Natural killer cell (primary cell): ENCODE measurements at regions not wholly inside any gene's neighbourhood (a gene's known extent, or its start where the extent isn't known, plus 50 kb on each side); places are given as distances from the start of the nearest gene placed in this dataset.

Source experiments
- ATAC-seq, 3 donors: fragments of 150-1000 bp in 2 of 3; fragments of 200-7000 bp in 1 of 3; cut with Tn5 transposase; 1 replicate in 1 of 3; 2 replicates in 2 of 3; pipeline ENCODE4 v1.10.0; 2021; ENCODE audit warnings: mild to moderate bottlenecking in 2 of 3, moderate library complexity in 2 of 3
- DNase-seq, 2 donors: peaks; one replicate each; pipeline versions ENCODE4 v3.0.0 to v3.0.0-alpha.2; 2013 to 2021; ENCODE audit warnings: mixed read lengths in 1 of 2
- H3K27ac ChIP-seq: one replicate; pipeline ENCODE4 v1.5.1; 2013; ENCODE audit warnings: mild to moderate bottlenecking, low read length
- H3K27me3 ChIP-seq: one replicate; pipeline ENCODE4 v1.6.1; 2013; ENCODE audit warnings: low read length; ENCODE audit not compliant: control insufficient read depth, insufficient read depth
- H3K36me3 ChIP-seq: one replicate; pipeline ENCODE4 v1.6.1; 2013; ENCODE audit warnings: low read length; ENCODE audit not compliant: control insufficient read depth, insufficient read depth
- H3K4me1 ChIP-seq: one replicate; pipeline ENCODE4 v1.6.1; 2013; ENCODE audit warnings: low read length; ENCODE audit not compliant: control insufficient read depth, insufficient read depth
- H3K4me3 ChIP-seq: one replicate; pipeline ENCODE4 v1.5.1; 2013; ENCODE audit warnings: low read length
- H3K9me3 ChIP-seq: one replicate; pipeline ENCODE4 v1.6.1; 2013; ENCODE audit warnings: low read length; ENCODE audit not compliant: control insufficient read depth, insufficient read depth
- H3K27ac Mint-ChIP-seq, 2 donors: one replicate each; pipeline ENCODE4 v1.8.0; 2022; ENCODE audit warnings: mild to moderate bottlenecking in 2 of 2, mixed read lengths in 2 of 2, moderate library complexity in 1 of 2
- H3K27me3 Mint-ChIP-seq, 2 donors: one replicate each; pipeline ENCODE4 v1.8.0; 2022; ENCODE audit warnings: low read depth in 2 of 2, mixed read lengths in 2 of 2
- H3K36me3 Mint-ChIP-seq: one replicate; pipeline ENCODE4 v1.8.0; 2022; ENCODE audit warnings: mixed read lengths
- H3K4me1 Mint-ChIP-seq, 2 donors: one replicate each; pipeline ENCODE4 v1.8.0; 2022; ENCODE audit warnings: mixed read lengths in 2 of 2
- H3K4me3 Mint-ChIP-seq: one replicate; pipeline ENCODE4 v1.8.0; 2022; ENCODE audit warnings: mild to moderate bottlenecking, moderate library complexity, mixed read lengths
- H3K9me3 Mint-ChIP-seq, 2 donors: one replicate each; pipeline ENCODE4 v1.8.0; 2022; ENCODE audit warnings: mixed read lengths in 2 of 2
- WGBS: methylation state at CpG from one replicate; pipeline ENCODE4 v1.1.7; 2013; ENCODE audit warnings: missing lambda C conversion rate; ENCODE audit not compliant: insufficient coverage; 5-methylcytosine and 5-hydroxymethylcytosine counted together
- intact Hi-C: fragments of 100-400 bp; cut with micrococcal nuclease; formaldehyde crosslinking; loops from one replicate; pipeline ENCODE4 v1.14.2; 2022
- TF ChIP-seq, protein P1 (sequence below): fragments of 200-600 bp; IDR thresholded peaks from one replicate; pipeline ENCODE4 v1.8.0; 2022; ENCODE audit warnings: antibody characterized with exemption

GRCh38 chr1:108072212-108072611 lies 107.2 kb upstream of the VAV3 start:
- intact Hi-C loops: no loop called here
- no peaks in the 10 kb centered on the region for H3K9me3 Mint-ChIP-seq
- H3K4me1 ChIP-seq: no peaks in the 10 kb centered on the region
- peaks cover 27% of the 10 kb centered on the region in 2 donors for H3K4me1 Mint-ChIP-seq
- no peak overlapping the region for H3K27ac Mint-ChIP-seq
- ATAC-seq (no peak), DNase-seq (no peak)
- no peaks in the 10 kb centered on the region for H3K27me3 ChIP-seq
- no peak overlapping the region for H3K27ac ChIP-seq
- H3K4me3 ChIP-seq: no peak overlapping the region
- H3K36me3 Mint-ChIP-seq: no peaks in the 10 kb centered on the region
- TF ChIP-seq, protein P1, sequence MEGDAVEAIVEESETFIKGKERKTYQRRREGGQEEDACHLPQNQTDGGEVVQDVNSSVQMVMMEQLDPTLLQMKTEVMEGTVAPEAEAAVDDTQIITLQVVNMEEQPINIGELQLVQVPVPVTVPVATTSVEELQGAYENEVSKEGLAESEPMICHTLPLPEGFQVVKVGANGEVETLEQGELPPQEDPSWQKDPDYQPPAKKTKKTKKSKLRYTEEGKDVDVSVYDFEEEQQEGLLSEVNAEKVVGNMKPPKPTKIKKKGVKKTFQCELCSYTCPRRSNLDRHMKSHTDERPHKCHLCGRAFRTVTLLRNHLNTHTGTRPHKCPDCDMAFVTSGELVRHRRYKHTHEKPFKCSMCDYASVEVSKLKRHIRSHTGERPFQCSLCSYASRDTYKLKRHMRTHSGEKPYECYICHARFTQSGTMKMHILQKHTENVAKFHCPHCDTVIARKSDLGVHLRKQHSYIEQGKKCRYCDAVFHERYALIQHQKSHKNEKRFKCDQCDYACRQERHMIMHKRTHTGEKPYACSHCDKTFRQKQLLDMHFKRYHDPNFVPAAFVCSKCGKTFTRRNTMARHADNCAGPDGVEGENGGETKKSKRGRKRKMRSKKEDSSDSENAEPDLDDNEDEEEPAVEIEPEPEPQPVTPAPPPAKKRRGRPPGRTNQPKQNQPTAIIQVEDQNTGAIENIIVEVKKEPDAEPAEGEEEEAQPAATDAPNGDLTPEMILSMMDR: no peak
- H3K36me3 ChIP-seq: no peaks in the 10 kb centered on the region
- no peaks in the 10 kb centered on the region for H3K9me3 ChIP-seq
- no peak overlapping the region for H3K4me3 Mint-ChIP-seq
- WGBS: 53% methylated on average over 2 of the region's 2 CpGs
- H3K27me3 Mint-ChIP-seq: no peaks in the 10 kb centered on the region

GRCh38 chr1:108071601-108072000 lies 106.6 kb upstream of the VAV3 start:
- Histone ChIP-seq H3K27ac (no peak overlapping the region), H3K4me1 (no peaks in the 10 kb centered on the region), H3K9me3 (no peaks in the 10 kb centered on the region), H3K4me3 (no peak overlapping the region), H3K27me3 (no peaks in the 10 kb centered on the region), H3K36me3 (no peaks in the 10 kb centered on the region)
- Mint-ChIP-seq H3K36me3 (no peaks in the 10 kb centered on the region), H3K4me3 (no peak overlapping the region), H3K27me3 (no peaks in the 10 kb centered on the region), H3K4me1 (peaks cover 26 to 27% of the 10 kb centered on the region in 2 donors), H3K27ac (no peak overlapping the region), H3K9me3 (no peaks in the 10 kb centered on the region)
- intact Hi-C loops: no loop called here
- 65% methylated on average over 2 of the region's 2 CpGs for WGBS
- DNase-seq: no peak
- no peak for ATAC-seq
- TF ChIP-seq, protein P1: no peak

DNA sequence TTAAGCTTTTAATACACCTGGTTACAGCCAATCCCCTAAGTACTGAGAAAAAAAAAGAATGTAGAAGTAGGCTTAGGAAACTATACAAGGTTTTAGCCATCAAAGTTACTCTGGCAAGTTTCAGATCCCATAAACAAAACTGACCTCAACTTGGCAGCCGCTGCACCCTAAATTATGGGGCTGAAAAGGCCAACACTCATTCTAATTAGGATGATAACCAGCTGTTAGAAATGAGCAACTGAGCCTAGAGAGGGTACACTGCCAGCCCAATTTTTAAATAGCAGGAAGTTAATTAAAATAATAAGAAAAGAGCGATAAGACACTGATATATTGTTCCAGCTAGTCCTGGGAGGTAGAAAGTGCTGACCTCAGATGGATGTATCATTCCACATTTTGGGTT lies 105.7 kb upstream of the VAV3 start:
- TF ChIP-seq, protein P1: no peak
- Mint-ChIP-seq H3K27me3 (no peaks in the 10 kb centered on the region), H3K4me1 (peaks cover 26 to 27% of the 10 kb centered on the region in 2 donors), H3K9me3 (no peaks in the 10 kb centered on the region), H3K4me3 (no peak overlapping the region), H3K36me3 (no peaks in the 10 kb centered on the region), H3K27ac (no peak overlapping the region)
- DNase-seq (no peak), ATAC-seq (no peak)
- Histone ChIP-seq H3K27ac (no peak overlapping the region), H3K9me3 (no peaks in the 10 kb centered on the region), H3K4me1 (no peaks in the 10 kb centered on the region), H3K36me3 (no peaks in the 10 kb centered on the region), H3K27me3 (no peaks in the 10 kb centered on the region), H3K4me3 (no peak overlapping the region)
- intact Hi-C loops: no loop called here
- 92% methylated on average over 2 of the region's 2 CpGs for WGBS

DNA sequence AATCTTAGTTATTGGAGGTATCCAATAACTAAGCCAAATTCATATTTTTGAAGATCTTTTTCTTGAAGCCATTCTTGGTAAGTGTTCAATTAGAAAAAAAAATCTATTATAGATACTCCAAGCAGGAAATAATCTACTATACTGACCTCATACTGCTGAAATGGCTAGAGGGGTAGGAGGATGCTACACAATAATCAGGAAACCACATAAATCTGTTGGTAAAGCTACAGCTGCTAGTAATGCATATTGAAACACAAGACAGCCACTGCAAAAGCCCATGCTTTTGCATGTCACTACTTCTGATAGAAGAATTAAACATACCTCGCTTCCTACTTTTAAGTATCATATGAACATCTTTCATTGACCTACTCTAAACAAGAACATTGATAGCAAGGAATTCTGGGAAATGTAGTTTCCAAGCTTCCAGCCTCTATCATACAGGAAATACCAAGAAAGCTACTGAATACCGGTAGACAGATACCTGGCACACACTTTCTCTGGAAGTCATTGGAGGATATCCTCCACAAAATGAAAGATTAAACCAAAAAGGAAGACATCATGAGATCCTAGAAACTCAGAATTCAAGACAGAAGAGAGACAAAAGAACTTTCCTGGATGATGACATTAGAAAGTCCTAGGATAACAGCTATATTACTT lies 103.0 kb upstream of the VAV3 start:
- peak in 1 of 3 donors; percentile 37 for ATAC-seq
- H3K4me1 ChIP-seq: no peaks in the 10 kb centered on the region
- no peaks in the 10 kb centered on the region for H3K9me3 ChIP-seq
- H3K36me3 ChIP-seq: no peaks in the 10 kb centered on the region
- WGBS: 63% methylated on average over 2 of the region's 2 CpGs
- H3K27ac ChIP-seq: no peak overlapping the region
- peak in 1 of 2 donors; percentile 33 for DNase-seq
- Mint-ChIP-seq H3K4me3 (no peak overlapping the region), H3K36me3 (no peaks in the 10 kb centered on the region), H3K27me3 (no peaks in the 10 kb centered on the region), H3K27ac (peak overlapping the region in 1 of 2 donors; percentile 58), H3K9me3 (no peaks in the 10 kb centered on the region), H3K4me1 (peaks cover 22 to 24% of the 10 kb centered on the region in 2 donors)
- TF ChIP-seq, protein P1: no peak
- H3K4me3 ChIP-seq: no peak overlapping the region
- H3K27me3 ChIP-seq: no peaks in the 10 kb centered on the region
- intact Hi-C loops: no loop called here
